GM21447 (cell line): ENCODE measurements at regions not wholly inside any gene's neighbourhood (a gene's known extent, or its start where the extent isn't known, plus 50 kb on each side); places are given as distances from the start of the nearest gene placed in this dataset.
"Not testable (repeated sequence)": the region's sequence is repeated elsewhere in the genome, so short reads cannot be mapped to it uniquely, and the experiment has no call there.

Source experiments
- ATAC-seq: cut with Tn5 transposase; IDR thresholded peaks from one replicate; pipeline ENCODE4 v1.9.1; 2021; ENCODE audit not compliant: unreplicated experiment

- ATAC-seq = no peak
Observed at GRCh38 chr1:229119876-229120275, 151.0 kb upstream of the RAB4A start.

DNA sequence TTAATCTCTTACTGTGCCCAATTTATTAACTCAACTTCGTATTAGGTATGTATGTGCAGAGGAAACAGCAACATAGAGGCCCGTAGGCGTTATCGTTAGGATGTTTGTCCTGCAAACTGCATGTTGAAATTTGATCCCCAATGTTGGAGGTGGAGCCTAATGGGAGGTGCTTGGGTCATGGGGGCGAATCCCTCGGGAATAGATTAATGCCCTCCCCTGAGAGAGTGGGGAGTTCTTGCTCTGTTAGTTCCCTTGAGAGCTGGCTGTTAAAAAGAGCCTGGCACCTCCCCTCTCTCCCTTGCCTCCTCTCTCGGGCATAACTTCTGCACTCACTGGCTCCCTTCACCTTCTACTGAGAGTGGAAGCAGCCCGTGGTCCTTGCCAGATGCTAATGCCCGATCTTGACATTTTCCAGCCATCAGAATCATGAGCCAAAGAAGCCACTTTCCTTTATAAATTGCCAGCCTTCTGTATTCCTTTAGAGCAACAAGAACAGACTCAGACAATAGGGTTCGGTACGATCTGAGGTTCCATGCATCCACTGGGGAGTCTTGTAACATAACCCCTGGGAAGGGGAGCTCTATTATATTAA lies 149.0 kb upstream of the RAB4A start:
- ATAC-seq = no peak

DNA sequence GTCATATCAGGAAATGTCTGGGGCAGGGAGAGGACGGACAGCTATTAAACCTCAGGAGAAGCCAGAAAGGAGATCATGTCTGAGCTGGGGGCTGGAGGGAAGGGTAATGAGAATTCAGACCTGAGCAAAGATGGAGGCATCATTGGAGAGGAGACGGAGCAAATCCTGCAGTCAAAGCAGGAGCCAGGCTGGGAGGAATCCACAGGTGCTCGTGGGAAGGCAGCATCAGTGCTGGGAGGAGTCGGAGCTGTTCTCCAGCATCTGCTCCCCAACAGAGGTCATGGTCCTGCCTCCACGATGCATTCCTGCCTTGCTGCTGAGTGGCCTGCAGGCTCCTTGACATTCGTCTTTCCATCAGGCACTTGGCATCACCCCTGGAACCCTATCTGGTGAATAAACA lies 148.3 kb upstream of the RAB4A start:
- ATAC-seq = no peak

DNA sequence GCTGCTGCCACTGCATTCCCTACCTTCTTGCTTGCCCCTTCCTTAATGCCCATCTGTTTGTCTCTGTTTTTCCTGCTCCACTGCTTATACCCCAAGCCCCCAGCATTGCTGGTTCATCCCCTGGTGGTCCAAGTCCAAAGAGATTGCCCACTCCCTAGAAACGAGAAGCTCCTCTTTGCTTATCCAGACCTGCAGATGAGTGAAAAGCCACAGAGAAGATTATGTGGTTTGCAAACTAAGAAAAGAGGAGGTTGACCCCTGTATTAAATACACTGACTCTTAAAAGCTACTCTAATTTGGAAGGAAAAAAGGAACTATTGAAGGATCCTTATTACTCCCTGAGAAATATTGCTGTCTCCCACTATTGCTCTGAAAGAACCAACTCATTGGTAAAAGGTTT lies 146.8 kb upstream of the RAB4A start:
- no peak for ATAC-seq

DNA sequence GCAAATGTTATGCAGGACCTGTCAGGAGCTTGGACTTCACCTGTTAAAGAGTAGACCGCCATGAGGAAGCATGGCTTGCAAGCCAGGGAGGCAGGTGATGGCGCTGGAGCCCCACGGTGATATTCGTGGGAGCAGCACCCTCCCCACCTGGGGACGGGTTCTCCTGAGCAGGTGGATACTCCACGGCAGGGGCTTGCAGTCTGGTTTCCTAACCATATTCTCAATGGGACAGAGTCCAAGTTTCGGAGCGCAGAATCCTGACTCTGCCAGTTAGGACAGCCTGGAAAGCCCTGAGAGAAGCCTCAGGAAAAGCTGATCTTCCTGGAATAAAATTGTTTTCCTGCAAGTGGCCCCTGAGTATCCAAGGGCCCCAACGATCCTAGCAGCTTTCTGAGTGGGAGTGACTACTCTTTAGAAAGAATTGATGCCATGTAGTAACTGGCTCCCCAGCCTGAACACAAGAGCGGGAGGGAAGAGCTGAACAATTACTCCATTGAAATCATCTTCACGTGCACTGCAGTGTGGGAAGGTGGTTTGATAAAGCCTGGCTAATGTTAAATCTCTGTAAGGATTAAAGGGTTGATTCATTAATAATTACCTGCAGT lies 146.3 kb upstream of the RAB4A start:
- no peak for ATAC-seq

DNA sequence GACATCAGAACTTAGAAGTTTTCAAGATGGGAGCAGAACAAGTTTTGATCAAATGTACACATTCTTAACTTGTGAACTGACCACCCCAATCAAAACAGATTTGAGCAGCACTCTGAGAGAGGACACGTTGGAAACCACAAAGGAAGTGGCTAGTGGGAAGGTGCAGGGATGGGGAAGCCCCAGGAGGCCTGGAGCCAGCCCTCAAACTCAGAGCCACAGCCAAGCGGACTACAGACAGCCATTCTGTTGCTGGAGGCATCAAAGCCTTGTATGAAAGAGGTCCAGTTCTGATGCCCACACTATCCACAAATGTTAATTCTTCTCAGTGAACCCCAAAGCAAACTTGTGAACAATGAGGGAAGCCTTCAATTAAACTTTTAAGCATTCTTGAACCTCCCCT lies 143.6 kb upstream of the RAB4A start:
- ATAC-seq = peak; percentile 70

DNA sequence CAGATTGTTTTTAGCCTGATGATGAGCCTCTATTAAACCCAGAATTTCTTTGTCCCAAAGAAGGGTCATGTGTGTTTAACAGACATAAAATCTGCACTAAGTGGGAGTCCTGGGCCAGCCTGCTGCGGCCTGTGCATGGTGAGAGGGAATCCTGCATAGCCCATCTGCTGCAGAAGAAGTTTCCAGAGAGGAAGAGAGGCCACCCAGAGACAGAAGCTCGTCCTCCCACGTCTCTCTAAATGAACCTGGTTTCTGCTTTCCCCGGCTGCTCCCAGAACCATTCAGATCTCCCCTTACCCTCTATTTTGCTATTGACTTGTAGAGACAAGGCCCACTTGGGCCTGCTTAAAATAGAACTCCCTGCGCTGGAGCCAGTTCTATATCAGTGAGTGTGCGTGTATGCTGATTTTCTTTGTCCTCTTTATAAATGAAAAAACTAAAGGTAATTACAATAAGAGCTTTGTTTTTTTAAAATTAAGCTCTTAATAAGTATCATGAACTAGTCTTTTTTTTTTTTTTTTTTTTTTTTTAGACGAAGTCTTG lies 142.8 kb upstream of the RAB4A start:
- ATAC-seq = no peak

- ATAC-seq = no peak
Observed at GRCh38 chr1:229129301-229130027, 141.4 kb upstream of the RAB4A start.

GRCh38 chr1:229130028-229130668 lies 140.8 kb upstream of the RAB4A start:
- no peak for ATAC-seq

DNA sequence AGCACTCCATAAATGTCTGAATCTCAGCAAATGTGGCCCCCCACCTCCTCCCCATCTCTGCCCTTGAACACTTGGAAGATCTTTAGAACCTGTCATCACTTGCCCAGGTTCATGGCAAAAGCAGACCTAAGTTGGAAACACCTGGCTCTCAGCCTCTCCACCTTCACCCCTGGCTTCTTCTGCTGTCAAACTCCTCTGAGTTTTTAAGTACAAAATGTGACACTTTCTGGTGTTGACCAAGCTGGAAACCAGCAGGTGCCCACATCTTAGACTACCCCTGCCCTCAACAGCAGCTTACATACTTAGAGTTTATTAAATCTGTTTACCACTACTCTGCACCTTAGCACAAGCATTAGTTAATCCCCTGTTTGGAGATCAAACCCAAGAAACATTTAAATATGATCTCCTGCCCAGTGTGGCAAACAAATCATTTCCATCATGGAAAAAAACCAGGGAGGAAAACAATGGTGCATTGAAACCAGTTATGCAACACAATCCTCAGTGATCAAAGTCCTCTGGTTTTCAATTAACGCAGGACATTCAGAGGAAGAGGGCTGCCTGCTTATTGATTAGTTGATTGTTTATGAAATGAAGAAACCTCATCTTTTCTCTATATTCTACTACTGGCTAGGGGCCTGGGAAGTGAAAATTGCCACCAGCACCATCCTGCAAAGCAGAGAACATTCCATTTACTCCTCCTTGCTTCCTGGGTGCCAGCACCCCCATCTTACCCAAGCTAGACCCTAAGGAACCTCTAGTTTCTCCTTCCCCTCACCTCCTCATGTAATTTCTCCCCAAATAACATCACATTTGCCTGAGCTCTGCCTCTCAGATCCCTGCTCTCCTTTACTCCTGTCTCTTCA lies 139.4 kb upstream of the RAB4A start:
- ATAC-seq = no peak

DNA sequence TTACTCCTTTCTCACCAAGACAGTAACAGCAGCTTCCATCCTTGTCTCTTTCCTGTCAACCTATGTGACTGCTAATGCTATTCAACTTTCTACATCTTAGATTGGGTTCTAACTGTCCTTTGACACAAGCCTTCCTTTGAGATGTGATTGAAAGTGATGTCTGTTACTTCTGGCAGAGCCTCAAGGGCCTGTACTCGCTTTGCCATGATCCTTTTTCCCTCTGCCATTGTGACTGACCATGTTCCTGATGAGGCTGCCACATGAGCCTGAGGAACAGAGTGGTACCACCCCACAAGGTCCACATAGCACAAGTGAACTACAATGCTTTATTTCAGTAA lies 138.8 kb upstream of the RAB4A start:
- ATAC-seq = no peak

GRCh38 chr1:229132706-229133105 lies 138.2 kb upstream of the RAB4A start:
- no peak for ATAC-seq

- no peak for ATAC-seq
Observed at GRCh38 chr1:229133151-229133550, 137.8 kb upstream of the RAB4A start.

GRCh38 chr1:229133811-229134210 lies 137.1 kb upstream of the RAB4A start:
- ATAC-seq = no peak

GRCh38 chr1:229134381-229135217 lies 136.3 kb upstream of the RAB4A start:
- not testable (repeated sequence) for ATAC-seq

DNA sequence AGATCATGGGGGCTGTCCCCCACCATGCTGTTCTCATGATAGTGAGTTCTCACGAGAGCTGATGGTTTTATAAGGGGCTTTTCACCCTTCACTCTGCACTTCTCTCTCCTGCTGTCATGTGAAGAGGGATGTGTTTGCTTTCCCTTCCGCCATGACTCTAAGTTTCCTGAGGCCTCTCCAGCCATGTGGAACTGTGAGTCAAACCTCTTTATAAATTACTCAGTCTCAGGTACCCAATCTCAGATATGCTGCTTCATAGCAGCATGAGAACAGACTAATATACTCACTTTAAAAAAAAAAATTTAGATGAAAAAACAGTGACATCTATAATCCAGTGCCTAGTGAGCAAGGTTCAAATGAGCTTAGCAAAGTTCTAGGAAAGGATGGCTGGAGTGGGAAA lies 135.1 kb upstream of the RAB4A start:
- no peak for ATAC-seq

DNA sequence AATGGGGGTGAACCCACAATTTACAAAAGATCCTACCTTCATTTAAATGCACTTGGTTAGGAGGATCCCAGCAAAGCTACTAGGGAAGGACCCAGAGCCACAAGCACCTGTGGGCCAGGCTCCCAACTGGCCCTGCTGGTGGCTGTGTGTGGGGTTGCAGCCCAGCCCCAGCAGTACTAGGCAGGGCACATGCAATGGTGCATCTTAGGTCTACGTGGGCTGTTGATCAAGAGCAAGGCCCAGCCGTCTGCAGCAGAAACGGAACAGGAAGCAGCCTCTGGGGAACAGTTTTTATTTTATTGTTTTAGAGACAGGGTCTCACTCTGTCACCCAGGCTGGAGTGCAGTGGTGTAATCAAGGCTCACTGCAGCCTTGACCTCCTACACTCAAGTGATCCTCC lies 134.1 kb upstream of the RAB4A start:
- ATAC-seq = no peak

DNA sequence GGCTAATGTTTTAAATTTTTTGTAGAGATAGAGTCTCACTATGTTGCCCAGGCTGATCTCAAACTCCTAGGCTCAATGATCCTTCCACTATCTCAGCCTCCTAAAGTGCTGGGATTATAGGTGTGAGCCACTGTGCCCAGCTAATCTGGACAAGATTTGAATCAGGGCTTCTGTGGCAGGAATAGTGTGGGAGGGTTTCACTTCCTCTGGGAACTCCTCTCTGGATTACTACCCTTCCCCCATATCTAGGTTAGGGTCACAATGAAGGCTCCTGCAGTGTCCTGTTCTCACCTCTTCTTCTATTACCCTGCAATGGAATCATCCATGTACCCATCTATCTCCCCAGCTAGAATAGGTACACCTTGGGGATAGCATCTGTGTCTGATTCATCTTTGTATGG lies 133.6 kb upstream of the RAB4A start:
- no peak for ATAC-seq

DNA sequence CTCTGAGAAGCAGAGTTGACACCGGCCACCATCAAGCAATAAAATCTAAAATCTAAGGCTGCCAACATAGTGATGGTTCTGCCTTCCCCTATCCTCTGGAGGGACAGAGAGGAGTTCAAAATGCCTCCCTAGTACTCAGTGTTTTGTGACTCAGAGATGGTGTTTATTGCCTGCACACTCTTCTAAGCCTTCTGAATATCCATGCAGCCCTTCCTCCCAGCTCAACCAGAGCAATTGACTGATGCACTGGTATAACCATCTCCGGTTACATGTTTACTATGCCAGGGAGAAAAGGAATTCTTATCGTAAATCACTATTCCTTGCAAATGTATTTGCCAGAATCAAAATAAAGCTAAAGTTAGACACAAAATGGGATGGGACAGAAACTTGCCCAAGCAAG lies 132.9 kb upstream of the RAB4A start:
- ATAC-seq = no peak
